Fibroblast of lung (primary cell): ENCODE measurements at regions not wholly inside any gene's neighbourhood (a gene's known extent, or its start where the extent isn't known, plus 50 kb on each side); places are given as distances from the start of the nearest gene placed in this dataset.

Experiments used
- CTCF ChIP-seq, 2 donors: IDR thresholded peaks in 1 of 2; conservative IDR thresholded peaks in 1 of 2; 1 replicate in 1 of 2; 2 replicates in 1 of 2; pipeline ENCODE4 v1.5.1; 2011 to 2012; ENCODE audit warnings: low read length in 2 of 2, control low read depth in 1 of 2, inconsistent platforms in 1 of 2, low read depth in 1 of 2, mild to moderate bottlenecking in 1 of 2
- EZH2 ChIP-seq: IDR thresholded peaks from 2 replicates; pipeline ENCODE4 v1.5.1; 2012; ENCODE audit warnings: low read length, control low read depth, mild to moderate bottlenecking; ENCODE audit errors: missing control alignments

DNA sequence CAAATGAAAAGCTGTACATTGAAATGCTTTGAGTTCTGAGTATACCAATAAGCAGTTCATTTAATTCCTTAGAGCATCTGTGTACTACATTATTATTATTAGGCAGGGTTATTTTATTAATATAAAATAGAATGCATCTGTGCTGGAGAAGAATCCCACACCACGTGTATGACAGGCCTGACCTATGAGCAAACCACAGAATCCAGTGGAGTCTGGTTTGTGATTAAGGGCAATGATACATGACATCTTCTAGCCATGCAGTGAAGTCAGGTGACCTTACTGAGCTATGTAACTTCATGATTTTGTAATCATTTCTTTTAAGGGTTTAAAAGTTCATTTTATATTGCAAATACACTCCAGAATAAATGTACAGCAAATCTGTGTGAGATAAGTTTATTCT lies 1165.0 kb upstream of the TENM3 start:
- TF ChIP-seq CTCF (conservative IDR thresholded peaks at IDR 0.05 in 1 of 2, IDR thresholded peaks at IDR 0.05 in 1 of 2; ENCODE audit: low read depth in 1 of 2, low read length in 2 of 2) (no peak), EZH2 (no peak)
